Astrocyte (in vitro differentiated cells and primary cell): ENCODE measurements at regions not wholly inside any gene's neighbourhood (a gene's known extent, or its start where the extent isn't known, plus 50 kb on each side); places are given as distances from the start of the nearest gene placed in this dataset.
"Not testable (repeated sequence)": the region's sequence is repeated elsewhere in the genome, so short reads cannot be mapped to it uniquely, and the experiment has no call there.

Experiments used
- CTCF ChIP-seq: IDR thresholded peaks from 2 replicates; pipeline ENCODE4 v1.5.1; 2011; ENCODE audit warnings: low read depth, mild to moderate bottlenecking, inconsistent platforms, low read length, moderate library complexity; ENCODE audit not compliant: insufficient read depth
- EZH2 ChIP-seq: IDR thresholded peaks from 2 replicates; pipeline ENCODE4 v1.6.1; 2012; ENCODE audit warnings: mild to moderate bottlenecking, low read length, inconsistent platforms; ENCODE audit not compliant: insufficient read depth

GRCh38 chrX:121381915-121382314 is 334.5 kb downstream of the GLUD2 start:
- TF ChIP-seq CTCF, EZH2: not testable (repeated sequence)
